ENCODE measurements at regions not wholly inside any gene's neighbourhood (a gene's known extent, or its start where the extent isn't known, plus 50 kb on each side); places are given as distances from the start of the nearest gene placed in this dataset.

- no peak for DNase-seq (ENCODE audit: low read depth)
Observed at GRCh38 chr6:106747139-106747538, 117.8 kb downstream of the QRSL1 start.

GRCh38 chr6:106746652-106747051 lies 117.3 kb downstream of the QRSL1 start:
- DNase-seq (ENCODE audit: low read depth) = peak; percentile 99

- peak; percentile 95 for DNase-seq (ENCODE audit: low read depth)
Observed at GRCh38 chr6:106745824-106746582, 116.6 kb downstream of the QRSL1 start.

- peak; percentile 22 for DNase-seq (ENCODE audit: low read depth)
Observed at GRCh38 chr6:106745197-106745770, 115.9 kb downstream of the QRSL1 start.

GRCh38 chr6:106744781-106745180 lies 115.4 kb downstream of the QRSL1 start:
- DNase-seq (ENCODE audit: low read depth) = no peak

- DNase-seq (ENCODE audit: low read depth) = peak; percentile 64
Observed at GRCh38 chr6:106744029-106744428, 114.7 kb downstream of the QRSL1 start.

- peak; percentile 23 for DNase-seq (ENCODE audit: low read depth)
Observed at GRCh38 chr6:106743612-106744011, 114.2 kb downstream of the QRSL1 start.

GRCh38 chr6:106740287-106740686 lies 110.9 kb downstream of the QRSL1 start:
- DNase-seq (ENCODE audit: low read depth) = no peak

GRCh38 chr6:106739387-106739786 lies 110.0 kb downstream of the QRSL1 start:
- DNase-seq (ENCODE audit: low read depth) = peak; percentile 97

GRCh38 chr6:106736502-106736901 lies 107.1 kb downstream of the QRSL1 start:
- peak; percentile 38 for DNase-seq (ENCODE audit: low read depth)

- DNase-seq (ENCODE audit: low read depth) = no peak
Observed at GRCh38 chr6:106735828-106736227, 106.5 kb downstream of the QRSL1 start.

- no peak for DNase-seq (ENCODE audit: low read depth)
Observed at GRCh38 chr6:106735136-106735633, 105.8 kb downstream of the QRSL1 start.

GRCh38 chr6:106733386-106733785 lies 104.0 kb downstream of the QRSL1 start:
- DNase-seq (ENCODE audit: low read depth) = no peak

- no peak for DNase-seq (ENCODE audit: low read depth)
Observed at GRCh38 chr6:106732376-106732940, 103.1 kb downstream of the QRSL1 start.

GRCh38 chr6:106731843-106732160 lies 102.4 kb downstream of the QRSL1 start:
- no peak for DNase-seq (ENCODE audit: low read depth)

- no peak for DNase-seq (ENCODE audit: low read depth)
Observed at GRCh38 chr6:106731144-106731842, 101.9 kb downstream of the QRSL1 start.

GRCh38 chr6:106730718-106731117 lies 101.3 kb downstream of the QRSL1 start:
- DNase-seq (ENCODE audit: low read depth) = no peak

GRCh38 chr6:106730264-106730663 lies 100.9 kb downstream of the QRSL1 start:
- no peak for DNase-seq (ENCODE audit: low read depth)

- no peak for DNase-seq (ENCODE audit: low read depth)
Observed at GRCh38 chr6:106729841-106730240, 100.5 kb downstream of the QRSL1 start.

- peak; percentile 24 for DNase-seq (ENCODE audit: low read depth)
Observed at GRCh38 chr6:106728296-106728870, 99.0 kb downstream of the QRSL1 start.

- DNase-seq (ENCODE audit: low read depth) = no peak
Observed at GRCh38 chr6:106727480-106728149, 98.2 kb downstream of the QRSL1 start.

- DNase-seq (ENCODE audit: low read depth) = peak; percentile 76
Observed at GRCh38 chr6:106724848-106725247, 95.5 kb downstream of the QRSL1 start.
